HG03521 (cell line): ENCODE measurements at regions not wholly inside any gene's neighbourhood (a gene's known extent, or its start where the extent isn't known, plus 50 kb on each side); places are given as distances from the start of the nearest gene placed in this dataset.

Source experiments
- ATAC-seq: cut with Tn5 transposase; IDR thresholded peaks from one replicate; pipeline ENCODE4 v1.9.1; 2021; ENCODE audit warnings: mild to moderate bottlenecking, moderate library complexity; ENCODE audit not compliant: unreplicated experiment

GRCh38 chr17:79428988-79429387, 181.9 kb downstream of the RBFOX3 start:
- ATAC-seq = no peak

GRCh38 chr17:79427621-79428539, 183.0 kb downstream of the RBFOX3 start:
- ATAC-seq = no peak

- ATAC-seq = no peak
These were observed 185.2 kb downstream of the RBFOX3 start for GRCh38 chr17:79425686-79426085.

- no peak for ATAC-seq
These were observed 186.2 kb downstream of the RBFOX3 start for GRCh38 chr17:79424471-79425185.

- no peak for ATAC-seq
These were observed 186.9 kb downstream of the RBFOX3 start for GRCh38 chr17:79423811-79424465.

- ATAC-seq = no peak
These were observed 188.6 kb downstream of the RBFOX3 start for GRCh38 chr17:79422236-79422635.

- no peak for ATAC-seq
These were observed 190.3 kb downstream of the RBFOX3 start for GRCh38 chr17:79420318-79421243.

GRCh38 chr17:79417476-79417988, 193.3 kb downstream of the RBFOX3 start:
- ATAC-seq = no peak

GRCh38 chr17:79415909-79416308, 194.9 kb downstream of the RBFOX3 start:
- ATAC-seq = no peak

GRCh38 chr17:79415365-79415764, 195.5 kb downstream of the RBFOX3 start:
- ATAC-seq = no peak

- no peak for ATAC-seq
These were observed 196.0 kb downstream of the RBFOX3 start for GRCh38 chr17:79414793-79415211.

GRCh38 chr17:79414063-79414792, 196.6 kb downstream of the RBFOX3 start:
- no peak for ATAC-seq

- no peak for ATAC-seq
These were observed 197.2 kb downstream of the RBFOX3 start for GRCh38 chr17:79413611-79414010.

GRCh38 chr17:79412886-79413390, 197.9 kb downstream of the RBFOX3 start:
- no peak for ATAC-seq

GRCh38 chr17:79412110-79412509, 198.7 kb downstream of the RBFOX3 start:
- ATAC-seq = no peak

- no peak for ATAC-seq
These were observed 199.4 kb downstream of the RBFOX3 start for GRCh38 chr17:79411419-79411818.

GRCh38 chr17:79410681-79411080, 200.2 kb downstream of the RBFOX3 start:
- no peak for ATAC-seq

GRCh38 chr17:79408251-79408650, 202.6 kb downstream of the RBFOX3 start:
- no peak for ATAC-seq

- ATAC-seq = no peak
These were observed 203.5 kb downstream of the RBFOX3 start for GRCh38 chr17:79407385-79407784.
